Mesenchymal stem cell (in vitro differentiated cells and primary cell): ENCODE measurements at regions not wholly inside any gene's neighbourhood (a gene's known extent, or its start where the extent isn't known, plus 50 kb on each side); places are given as distances from the start of the nearest gene placed in this dataset.
A peak's percentile ranks its signal among the peaks of the same experiment; 100 is the strongest.

Experiments used
- DNase-seq: peaks from one replicate; pipeline ENCODE4 v3.0.0-alpha.2; 2013
- H2AFZ ChIP-seq: one replicate; pipeline ENCODE4 v1.6.1; 2013; ENCODE audit warnings: low read depth, mild to moderate bottlenecking, control low read depth, inconsistent platforms, low read length, moderate library complexity
- H2AK5ac ChIP-seq: 2 replicates; pipeline ENCODE4 v1.6.1; 2013; ENCODE audit warnings: low read length, moderate library complexity, mild to moderate bottlenecking, inconsistent platforms; ENCODE audit not compliant: severe bottlenecking
- H2BK120ac ChIP-seq: one replicate; pipeline ENCODE4 v1.6.1; 2013; ENCODE audit warnings: low read depth, mild to moderate bottlenecking, inconsistent platforms, low read length, moderate library complexity
- H2BK12ac ChIP-seq, 2 experiments: one replicate each; pipeline ENCODE4 v1.6.1; 2013; ENCODE audit warnings: inconsistent platforms in 2 of 2, low read length in 2 of 2, mild to moderate bottlenecking in 2 of 2, moderate library complexity in 2 of 2, control low read depth in 1 of 2
- H2BK15ac ChIP-seq: one replicate; pipeline ENCODE4 v1.6.1; 2013; ENCODE audit warnings: mild to moderate bottlenecking, low read depth, inconsistent platforms; ENCODE audit not compliant: poor library complexity, severe bottlenecking
- H2BK5ac ChIP-seq: 2 replicates; pipeline ENCODE4 v1.6.1; 2013; ENCODE audit warnings: low read depth, mild to moderate bottlenecking, low read length, control low read depth, inconsistent platforms; ENCODE audit not compliant: poor library complexity, severe bottlenecking
- H3K14ac ChIP-seq, 2 experiments: one replicate each; pipeline ENCODE4 v1.6.1; 2013; ENCODE audit warnings: inconsistent platforms in 2 of 2, low read length in 2 of 2, control low read depth in 1 of 2, mild to moderate bottlenecking in 1 of 2, moderate library complexity in 1 of 2
- H3K18ac ChIP-seq, 2 experiments: one replicate each; pipeline ENCODE4 v1.6.1; 2013; ENCODE audit warnings: inconsistent platforms in 2 of 2, low read length in 2 of 2, control low read depth in 1 of 2, low read depth in 1 of 2, mild to moderate bottlenecking in 1 of 2
- H3K23ac ChIP-seq, 2 experiments: one replicate each; pipeline ENCODE4 v1.6.1; 2013; ENCODE audit warnings: inconsistent platforms in 2 of 2, low read length in 2 of 2, mild to moderate bottlenecking in 2 of 2, moderate library complexity in 2 of 2, control low read depth in 1 of 2
- H3K27ac ChIP-seq: 2 replicates; pipeline ENCODE4 v1.5.1; 2013; ENCODE audit warnings: mild to moderate bottlenecking, moderate library complexity, low read length, control low read depth, inconsistent platforms; ENCODE audit not compliant: poor library complexity, severe bottlenecking
- H3K27me3 ChIP-seq, 2 experiments: 2 replicates each; pipeline versions ENCODE4 v1.6.1 to v1.7.0; 2013; ENCODE audit warnings: low read length in 2 of 2, mild to moderate bottlenecking in 2 of 2, moderate library complexity in 2 of 2, control low read depth in 1 of 2, inconsistent platforms in 1 of 2; ENCODE audit not compliant: control insufficient read depth in 1 of 2, insufficient read depth in 1 of 2
- H3K36me3 ChIP-seq, 2 experiments: 2 replicates each; pipeline versions ENCODE4 v1.6.1 to v1.7.0; 2013; ENCODE audit warnings: low read length in 2 of 2, control low read depth in 1 of 2, inconsistent platforms in 1 of 2, low read depth in 1 of 2, mild to moderate bottlenecking in 1 of 2; ENCODE audit not compliant: insufficient read depth in 2 of 2, control insufficient read depth in 1 of 2
- H3K4ac ChIP-seq, 2 experiments: one replicate each; pipeline ENCODE4 v1.6.1; 2013; ENCODE audit warnings: inconsistent platforms in 2 of 2, low read length in 2 of 2, mild to moderate bottlenecking in 2 of 2, moderate library complexity in 2 of 2, control low read depth in 1 of 2, low read depth in 1 of 2
- H3K4me1 ChIP-seq: 2 replicates; pipeline ENCODE4 v1.6.1; 2013; ENCODE audit warnings: low read depth, low read length, control low read depth; ENCODE audit not compliant: control insufficient read depth, insufficient read depth
- H3K4me2 ChIP-seq: 2 replicates; pipeline ENCODE4 v1.6.1; 2013; ENCODE audit warnings: low read length, mild to moderate bottlenecking, inconsistent platforms; ENCODE audit not compliant: poor library complexity, severe bottlenecking
- H3K4me3 ChIP-seq, 2 experiments: 2 replicates each; pipeline versions ENCODE4 v1.5.1 to v1.7.0; 2013; ENCODE audit warnings: low read length in 2 of 2, mild to moderate bottlenecking in 2 of 2, control low read depth in 1 of 2, low read depth in 1 of 2; ENCODE audit not compliant: insufficient read depth in 1 of 2
- H3K79me1 ChIP-seq: replicated peaks from 2 replicates; pipeline ENCODE4 v1.6.1; 2013; ENCODE audit warnings: mild to moderate bottlenecking, control low read depth, low read length, inconsistent platforms; ENCODE audit not compliant: poor library complexity, severe bottlenecking
- H3K9ac ChIP-seq: 2 replicates; pipeline ENCODE4 v1.7.0; 2013; ENCODE audit warnings: mild to moderate bottlenecking, low read length, moderate library complexity
- H3K9me3 ChIP-seq: 2 replicates; pipeline ENCODE4 v1.7.0; 2013; ENCODE audit warnings: mild to moderate bottlenecking, low read length; ENCODE audit not compliant: control insufficient read depth
- H4K8ac ChIP-seq: one replicate; pipeline ENCODE4 v1.6.1; 2013; ENCODE audit warnings: inconsistent platforms, mild to moderate bottlenecking, low read length, moderate library complexity
- H4K91ac ChIP-seq: one replicate; pipeline ENCODE4 v1.6.1; 2013; ENCODE audit warnings: mild to moderate bottlenecking, low read length, inconsistent platforms
- WGBS: methylation state at CpG from one replicate; pipeline ENCODE4 v1.1.7; 2013; ENCODE audit warnings: mixed read lengths; 5-methylcytosine and 5-hydroxymethylcytosine counted together

GRCh38 chr2:18387441-18388206 is 172.8 kb downstream of the RDH14 start:
- WGBS: 40% methylated on average over 14 of the region's 15 CpGs
- peak overlapping the region in 1 of 2 experiments; percentile 16 for H3K4ac ChIP-seq
- no peak overlapping the region for H2AFZ ChIP-seq
- H3K27ac ChIP-seq: no peak overlapping the region
- H2BK120ac ChIP-seq: peak overlapping the region; percentile 66
- H4K91ac ChIP-seq: peak overlapping the region; percentile 85
- H2AK5ac ChIP-seq: no peak overlapping the region
- H3K4me3 ChIP-seq: no peak overlapping the region
- H3K18ac ChIP-seq: peak overlapping the region; percentile 46 to 77
- H2BK15ac ChIP-seq: no peak overlapping the region
- H3K79me1 ChIP-seq: no peaks in the 10 kb centered on the region
- peak overlapping the region; percentile 71 to 78 for H2BK12ac ChIP-seq
- no peak overlapping the region for H3K14ac ChIP-seq
- H3K4me2 ChIP-seq: peak overlapping the region; percentile 44
- H4K8ac ChIP-seq: peak overlapping the region; percentile 93
- H3K4me1 ChIP-seq: peaks cover 5% of the 10 kb centered on the region
- no peak overlapping the region for H2BK5ac ChIP-seq
- no peaks in the 10 kb centered on the region for H3K36me3 ChIP-seq
- peaks cover 0 to 2% of the 10 kb centered on the region in 2 experiments for H3K27me3 ChIP-seq
- no peak overlapping the region for H3K23ac ChIP-seq
- H3K9me3 ChIP-seq: no peaks in the 10 kb centered on the region
- peak; percentile 87 for DNase-seq
- H3K9ac ChIP-seq: peak overlapping the region; percentile 37

DNA sequence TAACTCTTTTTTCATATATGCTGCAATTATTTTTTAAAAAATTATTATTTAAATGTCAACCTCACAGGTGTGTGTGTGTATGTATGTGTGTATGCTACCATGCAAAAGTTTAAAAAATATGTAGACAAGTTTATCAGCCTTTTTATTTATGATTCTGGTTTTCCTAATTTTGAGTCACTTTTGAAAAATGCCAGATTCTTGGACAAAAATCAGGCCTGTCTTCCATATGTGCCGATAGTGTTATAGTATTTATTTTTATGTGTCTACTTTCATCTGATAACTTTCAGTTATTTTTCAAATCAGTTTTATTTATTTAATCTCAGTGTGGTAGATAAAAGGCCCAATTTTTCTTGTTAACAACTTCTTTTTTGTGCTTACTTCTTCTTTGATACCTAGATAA is 176.2 kb downstream of the RDH14 start:
- H3K4me3 ChIP-seq: no peak overlapping the region
- WGBS: no CpG with 5 or more reads among the region's 1 CpG

GRCh38 chr2:18381386-18381785 is 179.1 kb downstream of the RDH14 start:
- H3K9ac ChIP-seq: no peak overlapping the region
- H3K4me2 ChIP-seq: no peak overlapping the region
- H2BK15ac ChIP-seq: no peak overlapping the region
- no peak overlapping the region for H4K91ac ChIP-seq
- DNase-seq: no peak
- H3K36me3 ChIP-seq: no peaks in the 10 kb centered on the region
- H3K18ac ChIP-seq: no peak overlapping the region
- H3K27ac ChIP-seq: no peak overlapping the region
- no peak overlapping the region for H2BK5ac ChIP-seq
- no peak overlapping the region for H2BK12ac ChIP-seq
- H3K4me3 ChIP-seq: no peak overlapping the region
- H3K4ac ChIP-seq: no peak overlapping the region
- no peak overlapping the region for H4K8ac ChIP-seq
- H3K23ac ChIP-seq: no peak overlapping the region
- H2AK5ac ChIP-seq: no peak overlapping the region
- peaks cover 0 to 5% of the 10 kb centered on the region in 2 experiments for H3K27me3 ChIP-seq
- peaks cover 2% of the 10 kb centered on the region for H3K4me1 ChIP-seq
- H2BK120ac ChIP-seq: no peak overlapping the region
- no peaks in the 10 kb centered on the region for H3K9me3 ChIP-seq
- no peak overlapping the region for H2AFZ ChIP-seq
- H3K14ac ChIP-seq: no peak overlapping the region
- no peaks in the 10 kb centered on the region for H3K79me1 ChIP-seq

More for the DNA sequence above, 176.2 kb downstream of the RDH14 start:
- Histone ChIP-seq H3K4ac (no peak overlapping the region), H3K27me3 (peaks cover 0 to under 1% of the 10 kb centered on the region in 2 experiments), H3K27ac (no peak overlapping the region), H3K9me3 (no peaks in the 10 kb centered on the region), H4K91ac (no peak overlapping the region), H2BK15ac (no peak overlapping the region), H2BK120ac (no peak overlapping the region), H3K36me3 (no peaks in the 10 kb centered on the region), H3K23ac (no peak overlapping the region), H3K9ac (no peak overlapping the region), H4K8ac (no peak overlapping the region), H2BK12ac (no peak overlapping the region), H3K4me1 (peaks cover 7% of the 10 kb centered on the region), H2AK5ac (no peak overlapping the region), H2BK5ac (no peak overlapping the region), H3K4me2 (no peak overlapping the region), H2AFZ (no peak overlapping the region), H3K14ac (no peak overlapping the region), H3K79me1 (no peaks in the 10 kb centered on the region), H3K18ac (no peak overlapping the region)
- DNase-seq: no peak

DNA sequence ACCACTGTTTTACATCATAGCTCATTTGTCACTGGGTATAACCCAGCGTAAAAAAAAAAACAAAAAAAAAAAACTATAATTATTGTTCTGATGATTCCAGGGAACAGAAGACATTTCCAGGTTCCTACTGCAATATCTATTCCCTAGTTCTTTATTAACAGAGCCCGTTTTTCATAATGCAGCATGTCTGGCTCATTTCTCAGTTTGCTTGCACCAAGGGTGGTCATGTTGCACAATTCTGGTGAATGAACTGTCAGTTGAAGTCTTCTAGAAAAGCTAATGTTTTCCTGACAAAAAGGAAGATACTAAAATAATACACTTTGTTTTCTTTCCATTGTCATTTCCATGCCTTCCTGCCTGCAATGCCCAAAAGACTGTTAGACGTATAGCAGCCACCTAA is 180.1 kb downstream of the RDH14 start:
- no peak overlapping the region for H2AFZ ChIP-seq
- H3K4me1 ChIP-seq: peaks cover 2% of the 10 kb centered on the region
- no peak overlapping the region for H2BK120ac ChIP-seq
- no peaks in the 10 kb centered on the region for H3K36me3 ChIP-seq
- no peak overlapping the region for H3K18ac ChIP-seq
- H3K14ac ChIP-seq: no peak overlapping the region
- no peak overlapping the region for H3K4me2 ChIP-seq
- no peak overlapping the region for H4K8ac ChIP-seq
- no peak overlapping the region for H2BK15ac ChIP-seq
- no peaks in the 10 kb centered on the region for H3K79me1 ChIP-seq
- H2AK5ac ChIP-seq: no peak overlapping the region
- H3K4me3 ChIP-seq: no peak overlapping the region
- WGBS: 90% methylated on average over 2 of the region's 3 CpGs
- no peak overlapping the region for H2BK5ac ChIP-seq
- H3K27me3 ChIP-seq: peaks cover 0 to 5% of the 10 kb centered on the region in 2 experiments
- no peaks in the 10 kb centered on the region for H3K9me3 ChIP-seq
- no peak overlapping the region for H4K91ac ChIP-seq
- no peak overlapping the region for H3K4ac ChIP-seq
- no peak overlapping the region for H3K23ac ChIP-seq
- H2BK12ac ChIP-seq: no peak overlapping the region
- H3K27ac ChIP-seq: no peak overlapping the region
- DNase-seq: no peak
- H3K9ac ChIP-seq: no peak overlapping the region
